ENCODE measurements at regions not wholly inside any gene's neighbourhood (a gene's known extent, or its start where the extent isn't known, plus 50 kb on each side); places are given as distances from the start of the nearest gene placed in this dataset.

GRCh38 chr2:12856934-12857601 is 140.3 kb downstream of the TRIB2 start:
- in situ Hi-C loops (cut with MboI) (no loop called here), intact Hi-C loops (cut with micrococcal nuclease; ENCODE audit: unreplicated experiment) (no loop called here)
- ChIA-PET RAD21 (ENCODE audit: unreplicated experiment) (no interaction called here), CTCF (no interaction called here), SMC1A (ENCODE audit: uncharacterized antibody, unreplicated experiment) (no interaction called here), POLR2A (no interaction called here)
- WGBS (ENCODE audit: insufficient coverage, insufficient replicate concordance, low lambda C conversion rate, missing lambda C conversion rate): 17% methylated on average over 3 of the region's 3 CpGs
- no peak overlapping the region for H2AFZ ChIP-seq (ENCODE audit: control insufficient read depth, low read depth, low read length)
- no peak for DNase-seq (ENCODE audit: low read depth, low spot score)
- no peak overlapping the region for H3K4me3 ChIP-seq
- no TSS peak for BruUV-seq (replicated peaks)
- no peak overlapping the region for H3K4me2 ChIP-seq (ENCODE audit: control insufficient read depth, insufficient read depth)
- no peak overlapping the region for H3K27ac ChIP-seq (ENCODE audit: control insufficient read depth, insufficient read depth)
- no peaks in the 10 kb centered on the region for H4K20me1 ChIP-seq (ENCODE audit: control insufficient read depth, insufficient read depth)
- FAIRE-seq: no peak
- TF ChIP-seq SPI1 (IDR thresholded peaks at IDR 0.05; ENCODE audit: borderline replicate concordance, insufficient read depth, low read depth, low read length): peak; percentile 15; the same call in 1 of the 2 replicates
- TF ChIP-seq MTA3 (IDR thresholded peaks at IDR 0.05; ENCODE audit: borderline replicate concordance, low read length): no peak
- H3K27me3 ChIP-seq (replicated peaks in 1 of 2; ENCODE audit: control insufficient read depth in 2 of 2, insufficient read depth in 2 of 2, low read length in 1 of 2): no peaks in the 10 kb centered on the region
- no peaks in the 10 kb centered on the region for H3K79me2 ChIP-seq (ENCODE audit: control insufficient read depth, insufficient read depth, low read length)
- H3K9me3 ChIP-seq (replicated peaks; ENCODE audit: control insufficient read depth, insufficient read depth, low read length): no peaks in the 10 kb centered on the region; the same call in 2 of the 3 replicates
- H3K4me1 ChIP-seq (ENCODE audit: control insufficient read depth, insufficient read depth, low read length): no peaks in the 10 kb centered on the region
- ATAC-seq: 0 out of 3 replicates have a peak, but pooled peaks have one; percentile 17
- no peaks in the 10 kb centered on the region for H3K36me3 ChIP-seq (ENCODE audit: control insufficient read depth in 2 of 2, insufficient read depth in 2 of 2, low read length in 1 of 2)
- no peak overlapping the region for H3K9ac ChIP-seq (ENCODE audit: control insufficient read depth, insufficient read depth, low read length)

GRCh38 chr2:12857891-12858290 is 141.2 kb downstream of the TRIB2 start:
- intact Hi-C loops (cut with micrococcal nuclease; ENCODE audit: unreplicated experiment) (no loop called here), in situ Hi-C loops (cut with MboI) (no loop called here)
- FAIRE-seq (no peak), ATAC-seq (no peak), DNase-seq (ENCODE audit: low read depth, low spot score) (no peak)
- RAD21 ChIA-PET (ENCODE audit: unreplicated experiment): no interaction called here
- H3K4me3 ChIP-seq: no peak overlapping the region
- H3K27me3 ChIP-seq (replicated peaks in 1 of 2; ENCODE audit: control insufficient read depth in 2 of 2, insufficient read depth in 2 of 2, low read length in 1 of 2): no peaks in the 10 kb centered on the region
- no TSS peak for BruUV-seq (replicated peaks)
- SMC1A ChIA-PET (ENCODE audit: uncharacterized antibody, unreplicated experiment): no interaction called here
- no peaks in the 10 kb centered on the region; the same call in 2 of the 3 replicates for H3K9me3 ChIP-seq (replicated peaks; ENCODE audit: control insufficient read depth, insufficient read depth, low read length)
- POLR2A ChIA-PET: no interaction called here
- 0% methylated on average over 1 of the region's 1 CpG for WGBS (ENCODE audit: insufficient coverage, insufficient replicate concordance, low lambda C conversion rate, missing lambda C conversion rate)
- CTCF ChIA-PET: no interaction called here
- no peaks in the 10 kb centered on the region for H3K36me3 ChIP-seq (ENCODE audit: control insufficient read depth in 2 of 2, insufficient read depth in 2 of 2, low read length in 1 of 2)
- H3K27ac ChIP-seq (ENCODE audit: control insufficient read depth, insufficient read depth): no peak overlapping the region
- H4K20me1 ChIP-seq (ENCODE audit: control insufficient read depth, insufficient read depth): no peaks in the 10 kb centered on the region
- no peak overlapping the region for H3K4me2 ChIP-seq (ENCODE audit: control insufficient read depth, insufficient read depth)
- no peak overlapping the region for H3K9ac ChIP-seq (ENCODE audit: control insufficient read depth, insufficient read depth, low read length)
- H3K79me2 ChIP-seq (ENCODE audit: control insufficient read depth, insufficient read depth, low read length): no peaks in the 10 kb centered on the region
- no peaks in the 10 kb centered on the region for H3K4me1 ChIP-seq (ENCODE audit: control insufficient read depth, insufficient read depth, low read length)
- H2AFZ ChIP-seq (ENCODE audit: control insufficient read depth, low read depth, low read length): no peak overlapping the region
- TF ChIP-seq RAD21 (IDR thresholded peaks at IDR 0.05; ENCODE audit: insufficient read depth, low read depth, low read length) (no peak), CUX1 (IDR thresholded peaks at IDR 0.05; ENCODE audit: insufficient replicate concordance, low read depth, low read length) (no peak), E2F4 (IDR thresholded peaks at IDR 0.05; ENCODE audit: low read depth, low read length) (no peak), SMARCA5 (IDR thresholded peaks at IDR 0.05) (no peak), MLLT1 (IDR thresholded peaks at IDR 0.05) (no peak), IKZF1 (conservative IDR thresholded peaks at IDR 0.05) (no peak)
